HepG2 (cell line): ENCODE measurements at regions not wholly inside any gene's neighbourhood (a gene's known extent, or its start where the extent isn't known, plus 50 kb on each side); places are given as distances from the start of the nearest gene placed in this dataset.

Source experiments
- ATAC-seq: fragments of 200-7000 bp; cut with Tn5 transposase; 3 replicates; pipeline ENCODE4 v1.9.1; 2020; ENCODE audit warnings: mild to moderate bottlenecking, moderate library complexity
- BruUV-seq: library from RNA; stranded (reverse); fragments of 400-500 nt; replicated peaks from 2 replicates; lab custom pipeline; 2021; lab: Mats Ljungman, UMichigan
- CTCF ChIA-PET: fragments of 300-600 bp; formaldehyde crosslinking; extraction: SDS; loops from one replicate; lab custom pipeline; 2021; ENCODE audit warnings: low total read pairs, inconsistent platforms, low intra/inter-chr PET ratio; lab: Yijun Ruan, JAX
- POLR2A ChIA-PET: fragments of 350-600 bp; sonication (Branson Sonifier 250); formaldehyde crosslinking; loops from one replicate; lab custom pipeline; 2020; ENCODE audit warnings: antibody characterized with exemption, inconsistent platforms; lab: Yijun Ruan, JAX
- DNase-seq: peaks from one replicate; pipeline ENCODE4 v3.0.0-alpha.2; 2015; ENCODE audit warnings: low spot score
- FAIRE-seq: peaks from 3 replicates; lab custom pipeline; 2011; peaks lifted over from hg19 to GRCh38; lab: Jason Lieb, UNC
- H2AFZ ChIP-seq: one replicate; pipeline ENCODE4 v1.6.1; 2011; ENCODE audit warnings: low read length, inconsistent platforms
- H3K27ac ChIP-seq: fragments of 300-600 bp; 3 replicates; pipeline ENCODE4 v1.8.0; 2011; ENCODE audit warnings: mixed run types, mild to moderate bottlenecking, mixed read lengths, low read length, inconsistent platforms; ENCODE audit not compliant: insufficient read depth; ENCODE audit errors: extremely low read length
- H3K27me3 ChIP-seq, 2 experiments: fragments of 200-600 bp in 1 of 2; 2 replicates in 1 of 2; 3 replicates in 1 of 2; pipeline versions ENCODE4 v1.6.0 to v1.8.0; 2011; ENCODE audit warnings: low read length in 2 of 2, mild to moderate bottlenecking in 2 of 2, moderate library complexity in 2 of 2, inconsistent platforms in 1 of 2; ENCODE audit not compliant: insufficient read depth in 2 of 2, control insufficient read depth in 1 of 2
- H3K36me3 ChIP-seq, 2 experiments: fragments of 200-600 bp in 1 of 2; replicated peaks in 1 of 2; 2 replicates in 1 of 2; 3 replicates in 1 of 2; pipeline versions ENCODE4 v1.5.1 to v1.8.0; 2011; ENCODE audit warnings: low read length in 2 of 2, inconsistent platforms in 1 of 2; ENCODE audit not compliant: insufficient read depth in 2 of 2, control insufficient read depth in 1 of 2
- H3K4me1 ChIP-seq: 2 replicates; pipeline ENCODE4 v1.5.1; 2012; ENCODE audit warnings: low read length, inconsistent platforms; ENCODE audit not compliant: insufficient read depth
- H3K4me2 ChIP-seq: 2 replicates; pipeline ENCODE4 v1.6.0; 2011; ENCODE audit warnings: low read depth, low read length, inconsistent platforms
- H3K4me3 ChIP-seq, 3 experiments: fragments of 200-600 bp in 1 of 3; sonication (generic), shearing (Covaris generic) in 1 of 3; replicated peaks in 1 of 3; 2 replicates each; pipeline ENCODE4 v1.5.1; 2011 to 2016; ENCODE audit warnings: low read length in 3 of 3, inconsistent platforms in 2 of 3, low read depth in 2 of 3, mild to moderate bottlenecking in 2 of 3, control low read depth in 1 of 3, mixed read lengths in 1 of 3; ENCODE audit not compliant: insufficient read depth in 1 of 3
- H3K79me2 ChIP-seq: one replicate; pipeline ENCODE4 v1.6.1; 2011; ENCODE audit warnings: low read length, inconsistent platforms; ENCODE audit not compliant: insufficient read depth
- H3K9ac ChIP-seq: 2 replicates; pipeline ENCODE4 v1.6.0; 2011; ENCODE audit warnings: mild to moderate bottlenecking, low read depth, low read length, inconsistent platforms; ENCODE audit not compliant: insufficient read depth
- H3K9me3 ChIP-seq: 2 replicates; pipeline ENCODE4 v1.5.1; 2012; ENCODE audit warnings: mild to moderate bottlenecking, low read length
- H4K20me1 ChIP-seq: 2 replicates; pipeline ENCODE4 v1.6.0; 2011; ENCODE audit warnings: inconsistent platforms, mild to moderate bottlenecking, low read length, moderate library complexity; ENCODE audit not compliant: insufficient read depth
- ATF7 ChIP-seq, 2 experiments: fragments of 450-650 bp in 1 of 2; sonication (generic) in 1 of 2; formaldehyde crosslinking in 1 of 2; IDR thresholded peaks; 2 replicates each; pipeline versions ENCODE4 v1.4.0 to v1.6.1; 2016 to 2020; ENCODE audit warnings: antibody characterized with exemption in 1 of 2, mild to moderate bottlenecking in 1 of 2, missing genetic modification reagents in 1 of 2
- HNRNPLL ChIP-seq: fragments of 200-400 bp; formaldehyde crosslinking; IDR thresholded peaks from 2 replicates; pipeline ENCODE4 v1.6.1; 2017; ENCODE audit warnings: mild to moderate bottlenecking, low read depth, low read length; ENCODE audit not compliant: poor library complexity, severe bottlenecking
- NFIC ChIP-seq: IDR thresholded peaks from 2 replicates; pipeline ENCODE4 v1.6.1; 2012; ENCODE audit warnings: mild to moderate bottlenecking, low read length, inconsistent platforms
- RBM22 ChIP-seq: fragments of 200-400 bp; formaldehyde crosslinking; optimal IDR thresholded peaks from 2 replicates; pipeline ENCODE3; 2017; ENCODE audit warnings: mild to moderate bottlenecking, low read length, moderate library complexity
- RBM39 ChIP-seq: fragments of 200-400 bp; formaldehyde crosslinking; IDR thresholded peaks from one replicate; pipeline ENCODE4 v1.6.1; 2018; ENCODE audit warnings: antibody characterized with exemption, mild to moderate bottlenecking, low read depth, low read length; ENCODE audit not compliant: poor library complexity, severe bottlenecking
- SOX13 ChIP-seq, 3 experiments: fragments of 450-650 bp in 1 of 3; sonication (generic) in 1 of 3; formaldehyde crosslinking in 1 of 3; IDR thresholded peaks in 2 of 3; conservative IDR thresholded peaks in 1 of 3; 2 replicates each; pipeline versions ENCODE4 v1.5.0 to v1.6.1; 2016 to 2020; ENCODE audit warnings: antibody characterized with exemption in 1 of 3, mild to moderate bottlenecking in 1 of 3, missing compliant biosample characterization in 1 of 3, missing genetic modification reagents in 1 of 3, moderate library complexity in 1 of 3
- SOX5 ChIP-seq: IDR thresholded peaks from 2 replicates; pipeline ENCODE4 v1.6.1; 2016; ENCODE audit warnings: borderline replicate concordance
- TFDP1 ChIP-seq: IDR thresholded peaks from 2 replicates; pipeline ENCODE4 v1.6.1; 2016; ENCODE audit warnings: missing compliant biosample characterization, missing genetic modification reagents, borderline replicate concordance
- TP53 ChIP-seq: sonication (generic); formaldehyde crosslinking; conservative IDR thresholded peaks from 2 replicates; pipeline ENCODE4 v1.4.0; 2020; ENCODE audit warnings: missing genetic modification reagents
- ZBTB38 ChIP-seq: sonication (generic); formaldehyde crosslinking; IDR thresholded peaks from 2 replicates; pipeline ENCODE4 v1.5.1; 2020; ENCODE audit warnings: mild to moderate bottlenecking, missing genetic modification reagents
- ZFP82 ChIP-seq: sonication (generic); formaldehyde crosslinking; IDR thresholded peaks from 2 replicates; pipeline ENCODE4 v1.5.1; 2020; ENCODE audit warnings: mild to moderate bottlenecking, missing genetic modification reagents, borderline replicate concordance
- ZNF235 ChIP-seq: sonication (generic); formaldehyde crosslinking; IDR thresholded peaks from 2 replicates; pipeline ENCODE4 v1.8.1; 2023; ENCODE audit warnings: mild to moderate bottlenecking, missing genetic modification reagents, borderline replicate concordance
- ZNF292 ChIP-seq: sonication (generic); formaldehyde crosslinking; IDR thresholded peaks from 2 replicates; pipeline ENCODE4 v1.8.1; 2022; ENCODE audit warnings: mild to moderate bottlenecking, low read depth, missing genetic modification reagents, borderline replicate concordance
- WGBS: methylation state at CpG from one replicate; pipeline ENCODE4 v1.1.6; 2017; ENCODE audit warnings: low lambda C conversion rate; 5-methylcytosine and 5-hydroxymethylcytosine counted together
- in situ Hi-C: cut with HindIII; loops from 2 replicates; pipeline ENCODE4 v1.10.0; 2017; ENCODE audit warnings: low pct_unique_long_range_greater_than_20kb; ENCODE audit not compliant: extremely low pct_ligation_motif_present
- intact Hi-C: fragments of 100-400 bp; cut with micrococcal nuclease; formaldehyde crosslinking; loops from one replicate; pipeline ENCODE4 v1.10.0; 2022; ENCODE audit not compliant: unreplicated experiment
- TF ChIP-seq, protein P1 (sequence below): sonication (generic); formaldehyde crosslinking; IDR thresholded peaks from 2 replicates; pipeline ENCODE4 v1.9.0; 2021; ENCODE audit warnings: missing genetic modification reagents, borderline replicate concordance
- TF ChIP-seq, protein P2 (sequence below): sonication (generic); formaldehyde crosslinking; IDR thresholded peaks from 2 replicates; pipeline ENCODE4 v1.4.0; 2020; ENCODE audit warnings: missing genetic modification reagents

DNA sequence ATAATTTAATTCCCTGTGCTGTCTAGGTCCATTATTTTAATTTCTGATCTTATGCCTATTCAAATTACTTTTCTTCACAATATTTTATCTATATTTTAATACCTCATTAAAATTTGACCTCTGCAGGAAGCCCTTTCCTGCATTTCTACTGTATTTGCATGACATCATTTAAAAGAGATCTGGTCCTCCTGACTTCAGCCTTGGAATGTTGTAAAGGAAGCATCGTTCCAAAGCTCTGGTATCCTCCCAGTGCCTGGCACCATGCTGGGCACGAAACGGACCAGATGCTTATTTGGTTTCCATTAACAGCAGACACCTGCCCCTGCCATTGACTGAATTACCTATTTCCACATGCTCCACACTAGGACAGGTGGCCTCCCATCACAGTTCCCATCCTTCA lies 247.5 kb downstream of the KLF6 start:
- no peak overlapping the region for H3K4me2 ChIP-seq
- no peak overlapping the region for H3K4me3 ChIP-seq
- H3K79me2 ChIP-seq, result no peaks in the 10 kb centered on the region
- H3K4me1 ChIP-seq, result no peaks in the 10 kb centered on the region
- no peak overlapping the region for H3K9ac ChIP-seq
- no TSS peak for BruUV-seq
- ATAC-seq (no peak), DNase-seq (no peak), FAIRE-seq (no peak)
- in situ Hi-C loops, result no loop called here
- peaks cover 2 to 63% of the 10 kb centered on the region in 2 experiments; a peak in 3 of 5 replicates for H3K27me3 ChIP-seq
- no peaks in the 10 kb centered on the region for H3K9me3 ChIP-seq
- H4K20me1 ChIP-seq, result no peaks in the 10 kb centered on the region
- ChIA-PET POLR2A (no interaction called here), CTCF (no interaction called here)
- no peak for TF ChIP-seq SOX13 (IDR thresholded peaks at IDR 0.05)
- no peak for TF ChIP-seq SOX13 (CRISPR knock-in tag; conservative IDR thresholded peaks at IDR 0.05 in 1 of 2, IDR thresholded peaks at IDR 0.05 in 1 of 2)
- peak; percentile 61 for TF ChIP-seq ATF7 (IDR thresholded peaks at IDR 0.05)
- TF ChIP-seq ATF7 (CRISPR knock-in tag; IDR thresholded peaks at IDR 0.05), result no peak
- intact Hi-C loops, result no loop called here
- no peaks in the 10 kb centered on the region for H3K36me3 ChIP-seq
- no peak overlapping the region for H2AFZ ChIP-seq
- 32% methylated on average over 3 of the region's 3 CpGs for WGBS
- no peak overlapping the region for H3K27ac ChIP-seq

DNA sequence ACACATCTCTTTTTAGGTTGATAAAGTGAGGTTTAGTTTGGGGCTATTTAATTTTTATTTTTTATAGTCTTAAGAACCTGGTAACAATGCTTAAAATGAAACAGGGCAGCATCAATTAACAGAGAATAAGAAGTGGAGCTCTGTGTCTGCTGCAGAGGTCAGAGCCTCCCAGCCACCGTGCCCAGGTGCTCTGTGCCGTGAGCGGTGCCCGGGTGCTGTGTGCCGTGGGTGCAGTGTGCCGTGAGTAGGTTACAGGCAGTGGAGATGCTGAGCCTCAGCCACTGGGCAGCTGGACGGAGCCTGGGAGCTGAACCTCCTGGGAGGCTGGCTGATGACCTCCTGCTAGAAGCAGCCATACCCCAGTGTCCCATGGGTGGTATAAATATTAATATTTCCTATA lies 250.0 kb downstream of the KLF6 start:
- H3K27ac ChIP-seq, result no peak overlapping the region
- H3K36me3 ChIP-seq, result no peaks in the 10 kb centered on the region
- no peaks in the 10 kb centered on the region for H3K79me2 ChIP-seq
- ATAC-seq, result no peak
- CTCF ChIA-PET, result no interaction called here
- H3K4me1 ChIP-seq, result no peaks in the 10 kb centered on the region
- BruUV-seq, result no TSS peak
- no peak overlapping the region for H3K4me3 ChIP-seq
- peaks cover 2 to 53% of the 10 kb centered on the region in 2 experiments; a peak in 3 of 5 replicates for H3K27me3 ChIP-seq
- no peak for DNase-seq
- no peak for FAIRE-seq
- H4K20me1 ChIP-seq, result no peaks in the 10 kb centered on the region
- no peak overlapping the region for H2AFZ ChIP-seq
- POLR2A ChIA-PET, result no interaction called here
- intact Hi-C loops, result no loop called here
- in situ Hi-C loops, result no loop called here
- no peak overlapping the region for H3K4me2 ChIP-seq
- 8% methylated on average over 7 of the region's 7 CpGs for WGBS
- no peak overlapping the region for H3K9ac ChIP-seq
- no peaks in the 10 kb centered on the region for H3K9me3 ChIP-seq
- TF ChIP-seq TP53 (no peak), TFDP1 (CRISPR knock-in tag) (no peak), ZNF292 (CRISPR knock-in tag) (no peak), HNRNPLL (no peak), NFIC (no peak), RBM39 (no peak), ZBTB38 (CRISPR knock-in tag) (no peak), ZNF235 (no peak), ZFP82 (CRISPR knock-in tag) (no peak), SOX5 (CRISPR knock-in tag) (no peak), RBM22 (no peak)
- TF ChIP-seq, protein P1, sequence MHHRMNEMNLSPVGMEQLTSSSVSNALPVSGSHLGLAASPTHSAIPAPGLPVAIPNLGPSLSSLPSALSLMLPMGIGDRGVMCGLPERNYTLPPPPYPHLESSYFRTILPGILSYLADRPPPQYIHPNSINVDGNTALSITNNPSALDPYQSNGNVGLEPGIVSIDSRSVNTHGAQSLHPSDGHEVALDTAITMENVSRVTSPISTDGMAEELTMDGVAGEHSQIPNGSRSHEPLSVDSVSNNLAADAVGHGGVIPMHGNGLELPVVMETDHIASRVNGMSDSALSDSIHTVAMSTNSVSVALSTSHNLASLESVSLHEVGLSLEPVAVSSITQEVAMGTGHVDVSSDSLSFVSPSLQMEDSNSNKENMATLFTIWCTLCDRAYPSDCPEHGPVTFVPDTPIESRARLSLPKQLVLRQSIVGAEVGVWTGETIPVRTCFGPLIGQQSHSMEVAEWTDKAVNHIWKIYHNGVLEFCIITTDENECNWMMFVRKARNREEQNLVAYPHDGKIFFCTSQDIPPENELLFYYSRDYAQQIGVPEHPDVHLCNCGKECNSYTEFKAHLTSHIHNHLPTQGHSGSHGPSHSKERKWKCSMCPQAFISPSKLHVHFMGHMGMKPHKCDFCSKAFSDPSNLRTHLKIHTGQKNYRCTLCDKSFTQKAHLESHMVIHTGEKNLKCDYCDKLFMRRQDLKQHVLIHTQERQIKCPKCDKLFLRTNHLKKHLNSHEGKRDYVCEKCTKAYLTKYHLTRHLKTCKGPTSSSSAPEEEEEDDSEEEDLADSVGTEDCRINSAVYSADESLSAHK (CRISPR knock-in tag), result no peak
- TF ChIP-seq, protein P2, sequence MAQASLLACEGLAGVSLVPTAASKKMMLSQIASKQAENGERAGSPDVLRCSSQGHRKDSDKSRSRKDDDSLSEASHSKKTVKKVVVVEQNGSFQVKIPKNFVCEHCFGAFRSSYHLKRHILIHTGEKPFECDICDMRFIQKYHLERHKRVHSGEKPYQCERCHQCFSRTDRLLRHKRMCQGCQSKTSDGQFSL (CRISPR knock-in tag), result no peak
